Osteoblast (primary cell): ENCODE measurements at regions not wholly inside any gene's neighbourhood (a gene's known extent, or its start where the extent isn't known, plus 50 kb on each side); places are given as distances from the start of the nearest gene placed in this dataset.

ENCODE experiments used
- DNase-seq: peaks from one replicate; pipeline ENCODE4 v3.0.0; 2011; ENCODE audit warnings: low spot score, mixed read lengths; ENCODE audit not compliant: insufficient read length; ENCODE audit errors: missing footprints
- H2AFZ ChIP-seq: 2 replicates; pipeline ENCODE4 v1.6.0; 2011; ENCODE audit warnings: mild to moderate bottlenecking, low read length
- H3K27ac ChIP-seq: 2 replicates; pipeline ENCODE4 v1.5.1; 2011; ENCODE audit warnings: mild to moderate bottlenecking, low read depth, low read length, moderate library complexity
- H3K27me3 ChIP-seq: 2 replicates; pipeline ENCODE4 v1.6.0; 2012; ENCODE audit warnings: mild to moderate bottlenecking, control low read depth, inconsistent platforms, low read length, moderate library complexity; ENCODE audit not compliant: insufficient read depth
- H3K36me3 ChIP-seq: 2 replicates; pipeline ENCODE4 v1.5.1; 2011; ENCODE audit warnings: mild to moderate bottlenecking, low read length, control low read depth, moderate library complexity; ENCODE audit not compliant: insufficient read depth
- H3K4me1 ChIP-seq: 2 replicates; pipeline ENCODE4 v1.5.1; 2011; ENCODE audit warnings: mild to moderate bottlenecking, low read length, control low read depth, moderate library complexity; ENCODE audit not compliant: insufficient read depth
- H3K4me2 ChIP-seq: 2 replicates; pipeline ENCODE4 v1.6.0; 2011; ENCODE audit warnings: mild to moderate bottlenecking, low read length; ENCODE audit not compliant: insufficient read depth
- H3K4me3 ChIP-seq: fragments of 200-600 bp; sonication (generic); 3 replicates; pipeline ENCODE4 v1.5.1; 2012; ENCODE audit warnings: mild to moderate bottlenecking, low read length, inconsistent platforms; ENCODE audit not compliant: insufficient read depth
- H3K79me2 ChIP-seq: 2 replicates; pipeline ENCODE4 v1.6.0; 2012; ENCODE audit warnings: mild to moderate bottlenecking, low read length, control low read depth, inconsistent platforms; ENCODE audit not compliant: insufficient read depth
- H3K9me3 ChIP-seq: 2 replicates; pipeline ENCODE4 v1.5.1; 2011; ENCODE audit warnings: low read depth, low read length, control low read depth
- H4K20me1 ChIP-seq: 2 replicates; pipeline ENCODE4 v1.6.0; 2012; ENCODE audit warnings: mild to moderate bottlenecking, low read length, control low read depth; ENCODE audit not compliant: insufficient read depth
- TF ChIP-seq, protein P1 (sequence below): IDR thresholded peaks from 2 replicates; pipeline ENCODE4 v1.5.1; 2011; ENCODE audit warnings: mild to moderate bottlenecking, low read depth, low read length, moderate library complexity; ENCODE audit errors: extremely low read depth

DNA sequence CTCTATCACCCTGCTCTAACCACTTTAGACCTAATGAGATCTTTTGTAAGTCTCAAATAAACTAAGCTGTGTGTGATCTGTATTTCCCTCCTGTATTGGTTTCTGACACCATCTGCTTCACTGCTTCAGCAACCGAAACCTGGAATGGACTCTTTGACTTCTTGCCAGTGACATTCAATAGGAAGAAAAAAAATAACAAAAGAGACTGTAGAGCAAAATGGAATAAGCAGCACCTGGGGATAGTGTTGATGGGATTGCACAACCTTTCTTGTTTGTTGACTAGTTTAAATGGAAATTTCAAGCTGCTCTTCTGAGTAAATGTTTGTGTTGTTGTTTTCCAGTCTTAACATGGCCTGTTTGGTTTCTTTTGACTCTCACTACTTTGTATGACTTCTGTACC lies 888.6 kb upstream of the SEL1L start:
- H3K36me3 ChIP-seq: no peaks in the 10 kb centered on the region
- no peaks in the 10 kb centered on the region for H3K79me2 ChIP-seq
- no peaks in the 10 kb centered on the region for H4K20me1 ChIP-seq
- no peaks in the 10 kb centered on the region for H3K27me3 ChIP-seq
- TF ChIP-seq, protein P1, sequence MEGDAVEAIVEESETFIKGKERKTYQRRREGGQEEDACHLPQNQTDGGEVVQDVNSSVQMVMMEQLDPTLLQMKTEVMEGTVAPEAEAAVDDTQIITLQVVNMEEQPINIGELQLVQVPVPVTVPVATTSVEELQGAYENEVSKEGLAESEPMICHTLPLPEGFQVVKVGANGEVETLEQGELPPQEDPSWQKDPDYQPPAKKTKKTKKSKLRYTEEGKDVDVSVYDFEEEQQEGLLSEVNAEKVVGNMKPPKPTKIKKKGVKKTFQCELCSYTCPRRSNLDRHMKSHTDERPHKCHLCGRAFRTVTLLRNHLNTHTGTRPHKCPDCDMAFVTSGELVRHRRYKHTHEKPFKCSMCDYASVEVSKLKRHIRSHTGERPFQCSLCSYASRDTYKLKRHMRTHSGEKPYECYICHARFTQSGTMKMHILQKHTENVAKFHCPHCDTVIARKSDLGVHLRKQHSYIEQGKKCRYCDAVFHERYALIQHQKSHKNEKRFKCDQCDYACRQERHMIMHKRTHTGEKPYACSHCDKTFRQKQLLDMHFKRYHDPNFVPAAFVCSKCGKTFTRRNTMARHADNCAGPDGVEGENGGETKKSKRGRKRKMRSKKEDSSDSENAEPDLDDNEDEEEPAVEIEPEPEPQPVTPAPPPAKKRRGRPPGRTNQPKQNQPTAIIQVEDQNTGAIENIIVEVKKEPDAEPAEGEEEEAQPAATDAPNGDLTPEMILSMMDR: no peak
- no peak overlapping the region for H3K4me2 ChIP-seq
- no peak for DNase-seq
- H3K9me3 ChIP-seq: no peaks in the 10 kb centered on the region
- no peak overlapping the region for H2AFZ ChIP-seq
- H3K4me1 ChIP-seq: no peaks in the 10 kb centered on the region
- no peak overlapping the region for H3K4me3 ChIP-seq
- no peak overlapping the region for H3K27ac ChIP-seq

GRCh38 chr14:82425261-82425660 lies 891.6 kb upstream of the SEL1L start:
- TF ChIP-seq, protein P1: no peak

GRCh38 chr14:82431031-82431430 lies 897.4 kb upstream of the SEL1L start:
- TF ChIP-seq, protein P1: no peak
- Histone ChIP-seq H3K36me3 (no peaks in the 10 kb centered on the region), H3K79me2 (no peaks in the 10 kb centered on the region), H3K27me3 (no peaks in the 10 kb centered on the region), H2AFZ (no peak overlapping the region), H3K9me3 (peaks cover 5% of the 10 kb centered on the region), H3K4me1 (no peaks in the 10 kb centered on the region), H3K4me2 (no peak overlapping the region), H4K20me1 (no peaks in the 10 kb centered on the region), H3K4me3 (no peak overlapping the region), H3K27ac (no peak overlapping the region)
- no peak for DNase-seq

More at GRCh38 chr14:82425261-82425660, 891.6 kb upstream of the SEL1L start:
- Histone ChIP-seq H3K9me3 (peaks cover 2% of the 10 kb centered on the region), H3K4me1 (no peaks in the 10 kb centered on the region), H3K4me2 (no peak overlapping the region), H3K36me3 (no peaks in the 10 kb centered on the region), H3K27ac (no peak overlapping the region), H4K20me1 (no peaks in the 10 kb centered on the region), H3K79me2 (no peaks in the 10 kb centered on the region), H2AFZ (no peak overlapping the region), H3K27me3 (no peaks in the 10 kb centered on the region), H3K4me3 (no peak overlapping the region)
- no peak for DNase-seq

GRCh38 chr14:82432301-82433105 lies 898.9 kb upstream of the SEL1L start:
- no peak overlapping the region for H2AFZ ChIP-seq
- H3K4me3 ChIP-seq: no peak overlapping the region
- TF ChIP-seq, protein P1: no peak
- no peaks in the 10 kb centered on the region for H3K79me2 ChIP-seq
- H3K9me3 ChIP-seq: peaks cover 5% of the 10 kb centered on the region
- H4K20me1 ChIP-seq: no peaks in the 10 kb centered on the region
- DNase-seq: no peak
- no peaks in the 10 kb centered on the region for H3K36me3 ChIP-seq
- no peaks in the 10 kb centered on the region for H3K27me3 ChIP-seq
- no peaks in the 10 kb centered on the region for H3K4me1 ChIP-seq
- H3K4me2 ChIP-seq: no peak overlapping the region
- H3K27ac ChIP-seq: no peak overlapping the region
